ENCODE measurements at regions not wholly inside any gene's neighbourhood (a gene's known extent, or its start where the extent isn't known, plus 50 kb on each side); places are given as distances from the start of the nearest gene placed in this dataset.
"Not testable (repeated sequence)": the region's sequence is repeated elsewhere in the genome, so short reads cannot be mapped to it uniquely, and the experiment has no call there.

- DNase-seq = no peak
- TF ChIP-seq GATA1 (IDR thresholded peaks at IDR 0.05; ENCODE audit: low read depth, low read length) (no peak), POLR2A (IDR thresholded peaks at IDR 0.05; ENCODE audit: low read length) (no peak)
These were observed 845.9 kb downstream of the TBL1XR1 start for GRCh38 chr3:176351408-176351807.

DNA sequence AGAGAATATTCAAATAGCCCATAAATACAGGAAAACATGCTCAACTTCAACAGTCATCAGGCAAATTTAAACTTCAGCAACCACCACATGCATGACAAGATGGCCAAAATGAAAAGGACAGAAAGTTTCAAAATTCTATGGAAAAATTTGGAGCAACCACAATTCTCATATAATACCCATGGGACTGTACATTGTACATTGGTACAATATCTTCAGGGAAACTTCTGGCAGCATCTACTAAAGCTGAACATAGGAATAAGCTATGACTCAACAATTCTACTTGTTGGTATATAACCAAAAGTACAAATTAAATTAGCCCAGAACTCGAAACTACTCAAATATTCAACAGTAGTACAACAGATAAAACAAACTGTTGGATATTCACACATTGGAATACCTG lies 847.6 kb downstream of the TBL1XR1 start:
- DNase-seq = no peak
- TF ChIP-seq POLR2A (IDR thresholded peaks at IDR 0.05; ENCODE audit: low read length) (no peak), GATA1 (IDR thresholded peaks at IDR 0.05; ENCODE audit: low read depth, low read length) (no peak)

GRCh38 chr3:176347424-176348146 lies 849.7 kb downstream of the TBL1XR1 start:
- TF ChIP-seq POLR2A (IDR thresholded peaks at IDR 0.05; ENCODE audit: low read length) (no peak), GATA1 (IDR thresholded peaks at IDR 0.05; ENCODE audit: low read depth, low read length) (no peak)
- peak; percentile 4 to 34 for DNase-seq

DNA sequence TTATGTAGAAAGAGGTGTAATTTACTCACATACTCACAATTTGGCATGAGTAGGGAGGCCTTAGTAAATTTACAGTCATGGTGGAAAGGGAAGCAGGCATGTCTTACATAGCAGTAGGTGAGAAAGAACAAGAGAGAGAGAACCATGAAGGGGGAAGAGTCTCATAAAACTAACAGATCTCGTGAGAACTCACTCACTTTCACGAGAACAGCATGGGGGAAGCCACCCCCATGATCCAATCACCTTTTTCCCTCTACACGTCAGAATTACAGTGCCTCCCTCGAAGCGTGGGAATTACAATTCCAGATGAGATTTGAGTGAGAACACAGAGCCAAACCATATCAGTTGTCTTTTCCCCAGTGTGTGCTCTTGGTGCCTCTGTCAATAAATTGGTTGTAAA lies 855.3 kb downstream of the TBL1XR1 start:
- TF ChIP-seq GATA1 (IDR thresholded peaks at IDR 0.05; ENCODE audit: low read depth, low read length) = no peak
- TF ChIP-seq POLR2A (IDR thresholded peaks at IDR 0.05; ENCODE audit: low read length) = no peak
- DNase-seq = no peak

GRCh38 chr3:176328666-176329065 lies 868.6 kb downstream of the TBL1XR1 start:
- DNase-seq = no peak
- no peak for TF ChIP-seq GATA1 (IDR thresholded peaks at IDR 0.05; ENCODE audit: low read depth, low read length)
- no peak for TF ChIP-seq POLR2A (IDR thresholded peaks at IDR 0.05; ENCODE audit: low read length)

GRCh38 chr3:176328198-176328597 lies 869.1 kb downstream of the TBL1XR1 start:
- TF ChIP-seq GATA1 (IDR thresholded peaks at IDR 0.05; ENCODE audit: low read depth, low read length) = no peak
- TF ChIP-seq POLR2A (IDR thresholded peaks at IDR 0.05; ENCODE audit: low read length) = no peak
- no peak for DNase-seq

DNA sequence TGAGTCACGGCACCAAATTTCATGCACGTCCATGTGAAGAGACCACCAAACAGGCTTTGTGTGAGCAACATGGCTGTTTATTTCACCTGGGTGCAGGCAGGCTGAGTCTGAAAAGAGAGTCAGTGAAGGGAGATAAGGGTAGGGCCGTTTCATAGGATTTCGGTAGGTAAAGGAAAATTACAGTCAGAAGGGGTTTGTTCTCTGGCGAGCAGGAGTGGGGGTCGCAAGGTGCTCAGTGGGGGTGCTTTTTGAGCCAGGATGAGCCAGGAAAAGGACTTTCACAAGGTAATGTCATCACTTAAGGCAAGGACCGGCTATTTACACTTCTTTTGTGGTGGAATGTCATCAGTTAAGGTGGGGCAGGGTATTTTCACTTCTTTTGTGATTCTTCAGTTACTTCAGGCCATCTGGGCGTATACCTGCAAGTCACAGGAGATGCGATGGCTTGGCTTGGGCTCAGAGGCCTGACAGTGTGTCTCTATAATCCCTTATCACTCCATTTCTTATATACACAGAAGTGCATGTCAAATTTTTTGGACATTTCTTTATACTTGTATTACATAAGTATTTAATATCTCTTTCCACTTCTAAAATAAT lies 870.3 kb downstream of the TBL1XR1 start:
- not testable (repeated sequence) for DNase-seq

GRCh38 chr3:176321532-176321931 lies 875.8 kb downstream of the TBL1XR1 start:
- not testable (repeated sequence) for DNase-seq

DNA sequence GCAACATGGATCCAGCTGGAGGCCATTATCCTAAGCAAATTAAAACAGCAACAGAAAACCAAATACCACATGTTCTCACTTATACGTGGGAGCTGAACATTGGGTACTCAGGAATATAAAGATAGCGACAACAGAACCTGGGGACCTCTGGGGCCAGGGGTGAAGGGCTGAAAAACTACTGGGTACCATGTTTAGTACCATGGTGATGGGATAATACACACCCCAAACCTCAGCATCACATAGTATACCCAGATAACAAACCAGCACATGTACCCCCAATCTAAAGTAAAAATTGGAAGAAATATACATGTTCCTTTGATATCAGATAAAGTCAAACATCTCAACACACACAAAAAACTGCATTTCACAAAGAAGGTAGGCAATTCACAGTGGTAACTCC lies 876.2 kb downstream of the TBL1XR1 start:
- TF ChIP-seq GATA1 (IDR thresholded peaks at IDR 0.05; ENCODE audit: low read depth, low read length) (no peak), POLR2A (IDR thresholded peaks at IDR 0.05; ENCODE audit: low read length) (no peak)
- DNase-seq = no peak

GRCh38 chr3:176313426-176313825 lies 883.9 kb downstream of the TBL1XR1 start:
- no peak for DNase-seq
- no peak for TF ChIP-seq GATA1 (IDR thresholded peaks at IDR 0.05; ENCODE audit: low read depth, low read length)
- no peak for TF ChIP-seq POLR2A (IDR thresholded peaks at IDR 0.05; ENCODE audit: low read length)

DNA sequence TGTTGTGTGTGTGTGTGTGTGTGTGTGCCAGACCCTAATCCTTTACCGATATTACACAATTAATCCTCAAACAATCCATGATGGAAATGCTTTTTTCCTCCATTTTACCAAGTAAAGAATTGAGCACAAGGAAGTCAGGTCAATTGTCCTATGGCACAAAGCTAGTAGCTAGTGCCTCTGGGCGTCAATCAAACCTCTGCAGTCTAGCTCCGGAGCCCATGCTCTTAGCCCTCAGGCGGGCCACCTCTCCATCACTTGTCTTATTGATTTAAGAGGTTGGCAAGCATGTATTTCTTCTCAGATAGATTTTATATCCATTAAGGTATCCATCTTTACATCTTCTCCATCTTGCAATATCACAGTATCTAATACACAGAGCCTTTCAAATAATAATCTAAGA lies 886.6 kb downstream of the TBL1XR1 start:
- no peak for DNase-seq
- TF ChIP-seq POLR2A (IDR thresholded peaks at IDR 0.05; ENCODE audit: low read length) (no peak), GATA1 (IDR thresholded peaks at IDR 0.05; ENCODE audit: low read depth, low read length) (no peak)

GRCh38 chr3:176302271-176302670 lies 895.0 kb downstream of the TBL1XR1 start:
- no peak for TF ChIP-seq GATA1 (IDR thresholded peaks at IDR 0.05; ENCODE audit: low read depth, low read length)
- no peak for TF ChIP-seq POLR2A (IDR thresholded peaks at IDR 0.05; ENCODE audit: low read length)
- DNase-seq = no peak

DNA sequence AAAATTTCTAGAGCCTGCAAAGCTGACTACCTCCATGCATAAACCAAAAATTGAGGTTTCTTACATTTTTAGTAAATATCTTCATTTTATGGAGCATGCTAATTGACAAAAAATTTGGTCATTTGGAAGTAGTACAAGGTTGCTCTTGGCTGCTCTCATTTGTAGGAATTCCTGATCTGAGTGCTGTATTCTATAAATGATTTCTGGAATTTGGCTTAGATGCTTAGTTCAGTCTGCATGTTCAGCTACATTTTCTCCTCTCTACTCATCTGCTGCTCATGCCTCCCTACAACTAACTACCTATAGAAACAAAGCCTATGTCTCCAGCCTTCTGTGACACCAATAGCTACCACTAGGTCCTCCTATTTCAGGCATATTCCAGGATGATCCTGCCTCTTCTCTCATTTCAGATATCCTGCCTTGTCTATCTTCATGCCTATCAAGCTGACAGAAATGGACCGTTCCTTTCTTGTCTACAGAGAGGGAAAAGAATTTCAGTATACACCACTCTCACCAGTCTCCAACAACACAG lies 901.1 kb downstream of the TBL1XR1 start:
- no peak for DNase-seq
- TF ChIP-seq GATA1 (IDR thresholded peaks at IDR 0.05; ENCODE audit: low read depth, low read length) (no peak), POLR2A (IDR thresholded peaks at IDR 0.05; ENCODE audit: low read length) (no peak)

GRCh38 chr3:176293276-176293675 lies 904.0 kb downstream of the TBL1XR1 start:
- TF ChIP-seq POLR2A (IDR thresholded peaks at IDR 0.05; ENCODE audit: low read length) (no peak), GATA1 (IDR thresholded peaks at IDR 0.05; ENCODE audit: low read depth, low read length) (no peak)

GRCh38 chr3:176286476-176287085 lies 910.7 kb downstream of the TBL1XR1 start:
- DNase-seq = no peak
- TF ChIP-seq POLR2A (IDR thresholded peaks at IDR 0.05; ENCODE audit: low read length) (no peak), GATA1 (IDR thresholded peaks at IDR 0.05; ENCODE audit: low read depth, low read length) (no peak)

More at GRCh38 chr3:176293276-176293675, 904.0 kb downstream of the TBL1XR1 start:
- no peak for DNase-seq

Measured in erythroblast (primary cell).